ENCODE measurements at regions not wholly inside any gene's neighbourhood (a gene's known extent, or its start where the extent isn't known, plus 50 kb on each side); places are given as distances from the start of the nearest gene placed in this dataset.

DNA sequence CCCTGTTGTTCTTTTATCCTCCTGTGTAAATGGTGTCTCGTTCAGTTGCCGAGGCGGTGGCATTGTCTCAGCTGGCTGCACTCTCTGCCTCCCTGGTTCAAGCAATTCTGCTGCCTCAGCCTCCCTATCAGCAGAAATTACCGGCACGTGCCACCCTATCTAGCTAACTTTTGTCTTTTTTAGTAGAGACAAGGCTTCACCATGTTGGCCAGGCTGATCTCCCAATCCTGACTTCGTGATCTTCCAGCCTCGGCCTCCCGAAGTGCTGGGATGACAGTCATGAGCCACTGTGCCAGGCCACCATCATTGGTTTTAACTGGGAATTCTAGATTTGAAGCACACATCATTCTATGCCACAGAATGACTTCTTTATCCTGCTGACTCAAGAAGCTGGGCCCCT lies 175.3 kb upstream of the ALG10B start:
- no peak for DNase-seq

DNA sequence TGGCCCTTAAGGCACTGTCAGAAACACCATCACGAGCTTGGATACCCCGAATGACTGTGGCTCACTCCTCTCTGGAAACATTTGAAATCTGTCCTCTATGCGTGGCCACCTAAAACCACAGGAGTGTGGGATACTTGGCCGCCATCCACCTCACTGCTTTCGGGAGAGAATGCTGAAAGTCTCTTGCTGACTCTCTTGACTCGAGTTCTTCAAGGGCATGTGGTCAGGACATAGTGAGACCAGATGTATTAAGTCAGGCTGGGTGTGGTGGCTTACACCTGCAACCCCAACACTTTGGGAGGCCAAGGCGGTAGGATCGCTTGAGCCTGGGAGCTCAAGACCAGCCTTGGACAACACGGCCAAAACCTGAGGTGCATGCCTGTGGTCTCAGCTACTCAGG lies 174.7 kb upstream of the ALG10B start:
- DNase-seq: no peak

DNA sequence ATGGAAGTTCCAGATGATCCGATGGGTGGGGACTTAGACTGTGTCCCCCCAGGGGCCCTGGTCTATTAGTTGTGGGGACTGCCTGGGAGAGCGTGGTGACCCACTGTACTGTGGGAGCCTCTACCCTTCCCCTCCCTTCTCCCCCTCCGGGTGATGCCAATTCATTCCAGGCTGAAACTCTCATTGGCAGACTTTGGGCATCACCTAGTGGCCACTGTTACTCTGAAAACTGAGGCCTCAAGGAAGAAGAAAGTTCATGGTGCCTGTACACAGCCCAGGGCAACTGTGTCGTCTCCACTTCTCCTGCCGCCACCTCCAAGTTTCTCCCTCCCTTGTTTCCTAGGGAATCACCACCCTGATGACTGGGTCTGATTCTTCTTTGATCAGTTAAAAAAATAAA lies 173.6 kb upstream of the ALG10B start:
- no peak for DNase-seq

DNA sequence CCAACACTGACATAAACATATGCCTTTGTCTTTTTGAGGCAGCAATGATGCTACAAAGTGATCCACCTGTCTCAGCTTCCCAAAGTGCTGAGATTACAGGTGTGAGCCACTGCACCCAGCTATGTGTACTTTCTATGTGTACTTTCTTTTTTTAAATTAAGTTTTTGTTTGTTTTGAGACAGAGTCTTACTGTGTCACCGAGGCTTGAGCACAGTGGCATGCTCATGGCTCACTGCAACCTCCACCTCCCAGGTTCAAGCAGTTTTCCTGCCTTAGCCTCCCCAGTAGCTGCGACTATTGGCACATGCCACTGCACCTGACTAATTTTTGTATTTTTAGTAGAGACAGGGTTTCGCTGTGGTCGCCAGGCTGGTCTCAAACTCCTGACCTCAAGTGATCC lies 172.5 kb upstream of the ALG10B start:
- DNase-seq: no peak

DNA sequence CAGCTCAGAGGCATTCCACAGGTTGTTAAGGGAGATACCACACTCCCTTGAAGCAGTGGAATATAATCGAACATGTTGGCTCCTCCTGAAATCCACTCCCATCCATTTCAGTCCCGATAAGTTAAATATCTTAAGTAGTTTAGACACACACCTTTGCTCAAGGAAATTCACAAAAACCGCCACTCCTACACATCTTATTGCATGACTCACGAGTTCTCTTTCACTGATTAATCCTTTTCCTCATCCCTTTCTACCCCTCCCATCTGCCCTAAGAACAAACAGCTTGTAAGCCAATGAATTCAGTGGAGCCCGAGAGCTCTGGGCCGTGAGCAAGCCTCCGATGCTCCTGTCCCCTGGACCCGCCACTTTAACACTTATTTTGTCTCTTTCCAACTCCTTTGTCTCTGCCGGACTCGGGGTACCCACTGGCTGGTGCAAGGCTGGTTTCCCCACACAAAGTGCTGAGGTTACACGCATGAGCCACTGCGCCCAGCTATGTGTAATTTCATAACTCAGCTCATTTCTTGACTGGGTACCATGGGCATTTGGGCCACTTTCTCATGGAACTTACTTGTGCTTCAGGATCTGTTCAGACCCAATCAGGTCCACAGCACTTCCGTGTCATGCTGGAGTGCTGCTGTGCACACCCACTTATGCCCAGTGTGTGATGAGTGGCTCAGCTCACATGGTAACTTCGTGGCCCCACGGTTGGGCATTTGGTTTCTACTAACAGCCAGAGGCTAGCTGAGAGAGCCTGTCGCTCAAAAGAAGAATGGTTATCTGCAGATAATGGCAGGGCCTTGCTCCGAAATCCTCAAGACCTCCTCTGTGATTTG lies 171.8 kb upstream of the ALG10B start:
- DNase-seq: no peak

DNA sequence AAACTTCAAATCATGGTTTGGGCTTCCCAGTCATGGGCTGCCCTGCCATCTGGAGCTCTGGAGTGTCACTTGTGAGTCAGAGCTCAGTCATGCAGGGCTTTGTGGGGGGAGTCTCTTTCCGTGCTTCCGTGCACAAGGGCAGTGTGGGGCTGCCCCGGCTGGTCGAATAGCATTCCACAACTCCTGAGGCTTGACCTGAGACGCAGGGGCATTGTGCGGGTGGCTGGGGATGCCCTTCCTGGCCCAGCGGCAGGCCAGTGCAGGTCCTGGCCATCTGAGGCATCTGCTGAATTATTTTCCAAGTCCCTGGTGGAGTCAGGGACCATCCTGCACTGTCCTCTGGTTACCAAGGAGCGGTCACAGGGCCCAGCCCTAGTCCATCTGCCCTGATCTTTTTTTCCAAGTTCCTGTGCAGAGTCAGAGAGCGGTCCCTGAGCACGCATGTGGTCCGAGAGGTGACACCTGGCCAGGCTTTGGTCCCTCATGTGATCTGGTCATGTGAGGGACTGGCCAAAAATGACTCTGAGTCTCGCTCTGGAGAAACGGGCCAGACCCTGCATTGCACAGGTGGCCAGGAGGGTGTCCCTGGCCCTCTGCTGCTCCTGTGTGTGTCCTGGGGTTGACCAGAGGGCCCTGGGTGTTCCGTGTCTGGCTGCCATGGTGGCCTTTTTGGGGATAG lies 167.0 kb upstream of the ALG10B start:
- DNase-seq: no peak

DNA sequence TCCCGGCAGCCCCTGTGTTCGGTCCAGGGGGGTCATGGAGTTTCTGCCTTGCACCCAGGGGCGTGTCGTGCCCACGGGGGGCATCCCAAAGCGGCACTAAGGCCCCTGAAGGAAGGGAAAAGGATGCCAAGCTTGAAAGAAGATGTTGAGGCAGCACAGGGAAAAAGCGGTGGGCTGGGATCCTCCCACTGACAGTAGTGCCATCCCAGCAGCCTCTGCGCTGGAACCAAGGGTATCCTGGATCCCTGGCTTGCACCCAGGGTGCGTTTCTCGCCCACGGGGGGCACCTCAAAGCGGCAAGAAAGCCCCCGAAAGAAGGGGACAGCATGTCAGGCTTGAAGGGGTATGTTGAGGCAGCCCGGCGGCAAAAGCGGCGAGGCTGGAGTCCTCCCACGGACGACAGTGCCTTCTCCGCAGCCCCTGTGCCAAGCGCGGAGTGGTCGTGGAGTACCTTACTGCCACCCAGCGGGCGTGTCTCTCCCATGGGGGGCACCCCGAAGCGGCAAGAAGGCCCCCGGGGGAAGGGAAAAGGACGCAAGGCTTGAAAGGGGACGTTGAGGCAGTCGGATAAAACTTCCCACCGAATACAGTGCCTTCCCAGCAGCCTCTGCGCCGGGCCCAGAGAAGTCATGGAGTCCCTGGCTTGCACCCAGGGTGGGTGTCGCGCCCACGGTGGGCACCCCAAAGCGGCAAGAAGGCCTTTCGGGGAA lies 164.4 kb upstream of the ALG10B start:
- DNase-seq: no peak

DNA sequence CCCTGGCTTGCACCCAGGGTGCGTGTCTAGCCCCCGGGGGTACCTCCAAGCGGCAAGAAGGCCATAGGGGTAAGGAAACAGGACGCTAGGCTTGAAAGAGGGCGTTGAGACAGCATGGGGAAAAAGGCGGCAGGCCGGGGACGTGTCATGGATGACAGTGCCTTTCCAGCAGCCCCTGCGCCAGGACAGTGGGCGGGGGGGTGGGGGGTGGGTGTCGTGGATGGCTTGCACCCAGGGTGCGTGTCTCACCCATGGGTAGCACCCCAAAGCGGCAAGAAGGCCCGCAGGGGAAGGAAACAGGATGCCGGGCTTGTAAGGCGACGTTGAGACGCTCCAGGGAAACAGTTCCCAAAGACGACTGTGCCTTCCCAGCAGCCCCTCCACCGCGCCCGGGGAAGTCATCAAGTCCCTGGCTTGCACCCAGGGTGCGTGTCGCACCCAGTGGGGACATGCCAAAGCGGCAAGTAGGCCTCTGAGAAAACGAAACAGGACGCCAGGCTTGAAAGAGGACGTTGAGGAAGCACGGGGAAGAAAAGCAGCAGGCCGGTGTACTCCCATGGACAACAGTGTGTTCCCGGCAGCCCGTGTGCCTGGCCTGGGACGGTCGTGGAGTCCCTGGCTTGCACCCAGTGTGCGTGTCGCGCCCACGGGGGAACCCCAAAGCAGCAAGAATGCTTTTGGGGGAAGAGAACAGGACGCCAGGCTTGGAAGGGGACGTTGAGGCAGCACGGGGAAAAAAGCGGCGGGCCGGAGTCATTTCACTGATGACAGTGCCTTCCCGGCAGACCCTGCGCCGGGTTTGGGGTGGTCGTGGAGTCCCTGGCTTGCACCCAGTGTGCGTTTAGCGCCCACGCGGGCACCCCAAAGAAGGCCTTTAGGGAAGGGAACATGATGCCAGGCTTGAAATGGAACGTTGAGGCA lies 163.5 kb upstream of the ALG10B start:
- no peak for DNase-seq

DNA sequence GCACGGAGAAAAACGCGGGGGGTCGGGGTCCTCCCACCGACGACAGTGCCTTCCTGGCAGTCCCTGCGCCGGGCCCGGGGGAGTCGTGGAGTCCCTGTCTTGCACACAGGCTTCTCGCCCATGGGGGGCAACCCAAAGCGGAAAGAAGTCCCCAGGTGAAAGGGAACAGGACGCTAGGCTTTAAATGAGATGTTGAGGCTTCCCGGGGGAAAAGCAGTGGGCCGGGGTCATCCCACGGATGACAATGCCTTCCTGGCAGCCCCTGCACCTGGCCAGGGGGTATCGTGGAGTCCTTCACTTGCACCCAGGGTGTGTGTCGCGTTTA lies 162.9 kb upstream of the ALG10B start:
- no peak for DNase-seq

DNA sequence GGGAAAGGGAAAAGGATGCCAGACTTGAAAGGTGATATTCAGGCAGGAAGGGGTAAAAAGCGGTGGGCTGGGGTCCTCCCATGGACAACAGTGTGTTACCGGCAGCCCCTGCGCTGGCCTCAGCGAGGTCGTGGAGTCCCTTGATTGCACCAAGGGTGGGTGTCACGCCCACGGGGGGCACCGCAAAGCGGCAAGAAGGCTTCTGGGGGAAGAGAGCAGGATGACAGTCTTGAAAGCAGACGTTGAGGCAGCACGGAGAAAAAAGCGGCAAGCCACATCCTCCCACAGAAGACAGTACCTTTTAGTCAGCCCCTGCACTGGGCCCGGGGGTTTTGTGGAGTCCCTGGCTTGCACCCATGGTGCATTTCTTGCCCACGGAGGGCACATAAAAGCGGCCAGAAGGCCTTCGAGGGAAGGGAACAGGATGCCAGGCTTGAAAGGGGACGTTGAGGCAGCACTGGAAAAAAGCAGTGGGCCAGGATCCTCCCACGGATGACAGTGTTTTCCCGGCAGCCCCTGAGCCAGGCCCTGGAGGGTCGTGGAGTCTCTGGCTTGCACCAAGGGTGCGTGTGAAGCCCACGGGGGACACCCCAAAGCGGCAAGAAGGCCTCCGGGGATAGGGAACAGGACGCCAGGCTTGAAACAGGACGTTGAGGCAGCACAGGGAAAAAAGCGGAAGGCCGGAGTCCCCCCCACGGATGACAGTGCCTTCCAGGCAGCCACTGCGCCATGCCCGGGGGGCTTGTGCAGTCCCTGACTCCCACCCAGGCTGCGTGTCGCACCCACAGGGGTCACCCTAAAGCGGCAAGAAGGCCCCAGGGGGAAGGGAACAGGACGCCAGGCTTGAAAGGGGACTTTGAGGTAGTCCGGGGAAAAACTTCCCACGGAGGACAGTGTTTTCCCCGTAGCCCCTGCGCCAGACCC lies 162.2 kb upstream of the ALG10B start:
- DNase-seq: no peak

DNA sequence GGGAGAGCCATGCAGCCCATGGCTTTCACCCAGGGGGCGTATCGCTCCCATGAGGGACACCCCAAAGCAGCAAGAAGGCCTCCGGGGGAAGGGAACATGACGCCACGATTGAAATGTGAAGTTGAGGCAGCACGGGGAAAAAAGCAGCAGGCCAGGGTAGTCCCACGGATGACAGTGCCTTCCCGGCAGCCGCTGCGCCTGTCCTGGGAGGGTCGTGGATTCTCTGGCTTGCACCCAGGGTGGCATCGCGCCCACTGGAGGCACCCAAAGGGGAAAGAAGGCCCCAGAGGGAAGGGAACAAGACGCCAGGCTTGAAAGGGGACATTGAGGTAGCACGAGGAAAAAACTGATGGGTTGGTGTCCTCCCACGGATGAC lies 161.6 kb upstream of the ALG10B start:
- DNase-seq: no peak

DNA sequence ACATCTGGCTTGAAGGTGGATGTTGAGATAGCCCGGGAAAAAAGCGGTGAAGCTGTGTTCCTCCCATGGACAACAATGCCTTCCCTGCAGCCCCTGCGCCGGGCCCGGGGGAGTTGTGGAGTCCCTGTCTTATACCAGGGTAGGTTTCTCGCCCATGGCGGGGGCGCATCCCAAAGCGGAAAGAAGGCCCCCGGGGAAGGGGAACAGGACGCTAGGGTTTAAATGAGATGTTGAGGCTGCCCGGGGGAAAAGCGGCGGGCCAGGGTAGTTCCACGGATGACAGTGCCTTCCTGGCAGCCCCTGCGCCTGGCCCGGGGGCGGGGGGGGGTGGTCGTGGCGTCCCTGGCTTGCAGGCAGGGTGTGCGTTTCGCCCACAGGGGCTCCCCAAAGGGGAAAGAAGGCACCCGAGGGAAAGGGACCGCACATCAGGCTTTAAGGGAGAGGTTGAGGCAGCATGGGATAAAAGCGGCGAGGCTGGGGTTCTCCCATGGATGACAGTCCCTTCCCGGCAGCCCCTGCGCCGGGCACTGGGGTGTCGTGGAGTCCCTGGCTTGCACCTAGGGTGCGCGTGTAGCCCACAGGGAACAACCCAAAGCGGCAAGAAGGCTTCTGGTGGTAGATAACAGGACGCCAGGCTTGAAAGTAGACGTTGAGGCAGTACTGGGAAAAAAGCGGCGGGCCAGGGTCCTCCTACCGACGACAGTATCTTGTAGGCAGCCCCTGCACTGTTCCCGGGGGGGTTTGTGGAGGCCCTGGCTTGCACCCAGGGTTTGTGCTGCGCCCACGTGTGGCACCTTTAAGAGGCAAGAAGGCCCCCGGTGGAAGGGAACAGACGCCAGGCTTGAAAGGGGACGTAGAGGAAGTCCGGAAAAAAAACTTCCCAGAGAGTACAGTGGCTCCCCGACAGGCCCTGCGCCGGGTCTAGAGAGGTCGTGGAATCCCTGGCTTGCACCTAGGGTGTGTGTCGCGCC lies 160.8 kb upstream of the ALG10B start:
- no peak for DNase-seq

DNA sequence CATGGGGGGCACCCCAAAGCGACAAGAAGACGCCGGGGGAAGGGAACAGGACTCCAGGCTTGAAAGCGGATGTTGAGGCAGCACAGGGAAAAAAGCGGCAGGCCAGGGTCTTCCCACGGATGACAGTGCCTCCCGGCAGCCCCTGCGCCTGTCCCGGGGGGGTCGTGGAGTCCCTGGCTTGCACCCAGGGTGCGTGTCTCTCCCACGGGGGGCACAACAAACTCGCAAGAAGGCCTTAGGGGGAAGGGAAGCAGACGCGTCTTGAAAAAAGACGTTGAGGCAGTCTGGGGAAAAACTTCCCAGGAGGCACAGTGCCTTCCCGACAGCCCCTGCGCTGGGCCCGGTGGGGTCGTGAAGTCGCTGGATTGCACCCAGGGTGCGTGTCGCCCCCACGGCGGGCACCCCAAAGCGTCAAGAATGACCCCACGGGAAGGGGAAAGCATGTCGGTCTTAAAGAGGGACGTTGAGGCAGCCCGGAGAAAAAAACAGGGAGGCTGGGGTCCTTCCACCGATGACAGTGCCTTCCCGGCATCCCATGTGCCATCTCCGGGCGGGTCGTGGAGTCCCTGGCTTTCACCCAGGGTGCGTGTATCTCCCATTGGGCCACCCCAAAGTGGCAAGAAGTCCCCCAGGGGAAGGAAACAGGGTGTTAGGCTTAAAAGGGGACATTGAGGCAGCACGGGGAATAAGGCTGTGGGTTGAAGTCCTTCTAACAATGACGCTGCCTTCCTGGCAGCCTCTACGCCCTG lies 159.9 kb upstream of the ALG10B start:
- DNase-seq: no peak

DNA sequence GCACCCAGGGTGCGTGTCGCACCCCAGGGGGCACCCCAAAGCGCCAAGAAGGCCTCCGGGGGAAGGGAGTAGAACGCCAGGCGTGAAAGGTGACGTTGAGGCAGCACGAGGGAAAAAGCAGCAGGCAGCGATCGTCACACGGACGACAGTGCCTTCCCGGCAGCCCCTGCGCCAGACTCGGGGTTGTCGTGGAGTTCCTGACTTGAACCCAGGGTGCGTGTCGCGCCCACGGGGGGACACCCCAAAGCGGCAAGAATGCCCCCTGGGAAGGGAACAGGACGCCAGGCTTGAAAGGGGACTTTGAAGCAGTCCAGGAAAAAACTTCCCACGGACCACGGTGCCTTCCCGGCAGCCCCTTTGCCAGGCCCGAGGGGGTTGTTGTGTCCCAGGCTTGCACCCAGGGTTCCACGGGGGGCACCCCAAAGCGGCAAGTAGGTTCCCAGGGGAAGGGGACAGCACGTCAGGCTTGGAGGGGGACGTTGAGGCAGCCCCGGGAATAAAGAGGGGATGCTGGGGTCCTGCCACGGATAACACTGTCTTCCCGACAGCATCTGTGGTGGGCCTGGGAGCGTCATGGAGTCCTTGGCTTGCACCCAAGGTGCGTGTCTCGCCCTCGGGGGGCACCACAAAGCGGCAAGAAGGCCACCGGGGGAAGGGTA lies 159.2 kb upstream of the ALG10B start:
- DNase-seq: no peak

DNA sequence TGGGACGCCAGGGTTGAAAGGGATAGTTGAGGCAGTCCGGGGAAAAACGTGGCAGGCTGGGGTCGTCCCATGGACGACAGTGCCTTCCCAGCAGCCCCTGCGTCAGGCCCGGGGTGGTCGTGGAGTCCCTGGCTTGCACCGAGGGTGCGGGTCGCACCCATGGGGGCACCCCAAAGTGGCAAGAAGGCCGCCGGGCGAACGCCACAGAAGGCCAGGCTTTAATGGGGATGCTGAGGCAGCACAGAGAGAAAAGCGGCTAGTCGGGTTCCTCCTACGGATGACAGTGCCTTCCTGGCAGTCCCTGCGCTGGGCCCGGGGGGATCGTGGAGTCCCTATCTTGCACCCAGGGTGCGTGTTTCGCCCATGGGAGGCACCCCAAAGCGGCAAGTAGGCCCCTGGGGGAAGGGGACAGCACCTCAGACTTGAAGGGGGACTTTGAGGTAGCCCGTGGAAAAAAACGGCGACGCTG lies 158.6 kb upstream of the ALG10B start:
- DNase-seq: no peak

DNA sequence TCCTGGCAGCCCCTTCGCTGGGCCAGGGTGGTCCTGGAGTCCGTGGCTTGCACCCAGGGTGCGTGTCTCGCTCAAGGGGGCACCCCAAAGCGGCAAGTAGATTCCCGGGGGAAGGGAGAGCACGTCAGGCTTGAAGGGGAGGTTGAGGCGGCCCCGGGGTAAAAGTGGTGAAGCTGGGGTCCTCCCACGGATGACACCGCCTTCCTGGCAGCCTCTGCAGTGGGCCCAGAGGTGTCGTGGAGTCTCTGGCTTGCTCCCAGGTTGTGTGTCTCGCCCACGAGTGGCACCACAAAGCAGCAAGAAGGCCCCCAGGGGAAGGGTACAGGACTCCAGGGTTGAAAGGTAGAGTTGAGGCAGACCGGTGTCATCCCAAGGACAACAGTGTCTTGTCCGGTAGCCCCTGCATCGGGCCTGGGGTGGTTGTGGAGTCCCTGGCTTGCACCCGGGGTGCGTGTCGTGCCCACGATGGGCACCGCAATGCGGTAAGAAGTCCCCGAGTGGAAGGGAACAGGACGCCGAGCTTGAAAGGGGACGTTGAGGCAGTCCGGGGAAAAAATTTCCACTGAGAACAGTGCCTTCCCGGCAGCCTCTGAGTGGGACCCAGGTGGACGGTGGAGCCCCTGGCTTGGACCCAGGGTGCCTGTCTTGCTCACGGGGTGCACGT lies 158.0 kb upstream of the ALG10B start:
- no peak for DNase-seq

DNA sequence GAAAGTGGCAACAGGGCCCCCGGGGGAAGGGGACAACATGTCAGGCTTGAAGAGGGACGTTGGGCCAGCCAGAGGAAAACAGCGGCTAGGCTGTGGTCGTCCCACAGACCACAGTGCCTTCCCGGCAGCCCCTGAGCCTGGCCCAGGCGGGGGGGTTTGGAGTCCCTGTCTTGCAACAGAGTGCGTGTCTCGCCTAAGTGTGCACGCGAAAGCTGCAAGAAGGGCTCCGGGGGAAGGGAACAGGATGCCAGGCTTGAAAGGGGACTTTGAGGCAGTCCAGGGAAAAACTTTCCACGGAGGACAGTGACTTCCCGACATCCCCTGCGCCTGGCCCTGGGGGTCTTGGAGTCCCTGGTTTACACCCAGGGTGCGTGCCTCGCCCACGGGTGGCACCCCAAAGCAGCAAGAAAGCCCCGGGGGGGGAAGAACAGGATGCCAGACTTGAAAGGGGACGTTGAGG lies 157.5 kb upstream of the ALG10B start:
- DNase-seq: no peak

DNA sequence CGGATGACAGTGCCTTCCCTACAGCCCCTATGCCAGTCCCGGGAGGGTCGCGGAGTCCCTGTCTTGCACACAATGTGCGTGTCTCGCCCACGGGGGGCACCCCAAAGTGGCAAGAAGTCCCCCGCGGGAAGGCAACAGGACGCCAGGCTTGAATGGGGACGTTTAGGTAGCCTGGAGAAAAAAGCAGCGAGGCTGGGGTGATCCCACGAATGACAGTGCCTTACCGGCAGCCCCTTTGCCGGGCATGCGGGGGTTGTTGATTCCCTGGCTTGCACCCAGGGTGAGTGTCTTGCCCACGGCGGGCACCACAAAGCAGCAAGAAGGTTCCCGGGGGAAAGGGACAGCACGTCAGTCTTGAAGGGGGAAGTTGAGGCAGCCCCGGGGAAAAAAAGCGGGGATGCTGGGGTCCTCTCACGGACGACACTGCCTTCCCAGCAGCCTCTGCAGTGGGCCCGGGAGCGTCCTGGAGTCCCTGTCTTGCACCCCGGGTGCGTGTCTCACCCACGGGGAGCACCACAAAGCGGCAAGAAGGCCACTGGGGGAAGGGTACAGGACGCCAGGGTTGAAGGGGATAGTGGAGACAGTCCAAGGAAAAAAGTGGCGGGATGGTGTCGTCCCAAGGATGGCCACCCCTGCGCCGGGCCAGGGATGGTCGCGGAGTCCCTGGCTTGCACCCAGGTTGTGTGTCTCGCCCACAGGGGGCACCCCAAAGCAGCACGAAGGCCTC lies 156.8 kb upstream of the ALG10B start:
- no peak for DNase-seq
